ENCODE measurements at regions not wholly inside any gene's neighbourhood (a gene's known extent, or its start where the extent isn't known, plus 50 kb on each side); places are given as distances from the start of the nearest gene placed in this dataset.

GRCh38 chr17:77848257-77848656 lies 110.2 kb upstream of the TNRC6C start:
- DNase-seq (ENCODE audit: low spot score) (no peak), ATAC-seq (no peak)

- ATAC-seq (no peak), DNase-seq (ENCODE audit: low spot score) (no peak)
These were observed 109.3 kb upstream of the TNRC6C start for GRCh38 chr17:77849239-77849638.

DNA sequence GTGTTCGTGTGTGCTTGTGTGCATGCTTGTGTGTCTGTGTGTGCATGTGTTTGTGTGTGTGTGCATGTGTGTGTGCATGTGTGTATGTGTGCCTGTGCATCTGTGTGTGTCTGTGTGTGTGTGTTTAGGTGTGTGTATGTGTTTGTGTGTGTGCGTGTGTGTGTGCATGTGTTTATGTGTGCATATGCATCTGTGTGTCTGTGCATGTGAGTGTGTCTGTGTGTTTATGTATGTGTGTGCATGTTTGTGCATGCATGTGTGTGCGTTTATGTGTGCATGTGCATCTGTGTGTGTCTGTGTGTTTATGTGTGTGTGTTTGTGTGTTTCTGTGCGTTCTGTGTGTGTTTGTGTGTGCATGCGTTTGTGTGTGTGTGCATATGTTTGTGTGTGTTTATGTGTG lies 106.6 kb upstream of the TNRC6C start:
- ATAC-seq (no peak), DNase-seq (ENCODE audit: low spot score) (no peak)

- DNase-seq (ENCODE audit: low spot score) (no peak), ATAC-seq (no peak)
These were observed 105.8 kb upstream of the TNRC6C start for GRCh38 chr17:77852731-77853130.

- ATAC-seq (no peak), DNase-seq (ENCODE audit: low spot score) (no peak)
These were observed 105.1 kb upstream of the TNRC6C start for GRCh38 chr17:77853191-77853977.

- ATAC-seq (no peak), DNase-seq (ENCODE audit: low spot score) (no peak)
These were observed 104.3 kb upstream of the TNRC6C start for GRCh38 chr17:77854083-77854758.

DNA sequence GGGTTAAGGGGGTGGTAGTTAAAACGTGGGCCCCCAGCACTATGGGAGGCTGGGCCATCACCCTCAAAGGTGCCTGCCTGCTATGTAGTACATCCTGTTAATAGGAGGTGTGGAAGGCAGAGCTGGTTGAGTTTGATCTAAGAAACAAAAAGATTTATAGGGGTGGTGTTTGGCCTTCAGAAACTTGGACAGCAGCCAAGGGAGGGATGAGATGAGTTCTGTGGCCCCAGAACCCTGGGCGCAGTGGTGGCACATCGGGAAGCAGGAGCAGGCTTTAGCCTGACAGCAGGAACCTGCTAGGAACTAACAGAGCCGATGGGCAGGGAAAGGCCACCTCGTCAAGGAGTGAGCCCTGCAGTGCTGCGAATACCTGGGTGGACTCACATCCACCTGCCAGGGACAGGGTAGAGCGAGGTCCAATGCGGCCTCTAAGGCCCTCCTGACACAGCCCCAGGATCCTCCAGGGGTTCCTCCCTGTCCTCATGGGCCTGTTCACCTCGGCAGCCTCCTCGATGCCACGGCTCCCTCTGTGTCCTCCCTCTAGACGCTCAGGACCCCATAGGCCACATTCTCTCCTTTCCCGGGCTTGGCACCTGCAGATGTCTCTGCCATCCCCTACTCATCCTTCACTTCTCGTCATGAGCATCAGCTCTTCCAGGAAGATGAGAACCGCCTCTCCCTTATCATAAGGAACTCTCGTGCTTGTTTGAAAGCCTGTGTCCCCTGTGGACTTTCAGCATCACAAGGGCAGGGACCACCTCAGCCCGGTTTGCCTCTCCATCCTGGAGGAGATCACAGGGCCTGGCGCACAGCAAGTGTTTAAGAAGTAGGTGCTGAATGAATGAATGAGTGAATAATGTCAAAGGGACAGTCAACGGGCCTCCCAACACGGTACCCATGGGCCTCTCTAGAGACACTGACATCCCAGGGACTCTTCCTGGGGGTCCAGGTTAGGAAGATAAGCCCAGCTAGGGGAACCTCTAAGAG lies 103.5 kb upstream of the TNRC6C start:
- ATAC-seq (no peak), DNase-seq (ENCODE audit: low spot score) (no peak)

DNA sequence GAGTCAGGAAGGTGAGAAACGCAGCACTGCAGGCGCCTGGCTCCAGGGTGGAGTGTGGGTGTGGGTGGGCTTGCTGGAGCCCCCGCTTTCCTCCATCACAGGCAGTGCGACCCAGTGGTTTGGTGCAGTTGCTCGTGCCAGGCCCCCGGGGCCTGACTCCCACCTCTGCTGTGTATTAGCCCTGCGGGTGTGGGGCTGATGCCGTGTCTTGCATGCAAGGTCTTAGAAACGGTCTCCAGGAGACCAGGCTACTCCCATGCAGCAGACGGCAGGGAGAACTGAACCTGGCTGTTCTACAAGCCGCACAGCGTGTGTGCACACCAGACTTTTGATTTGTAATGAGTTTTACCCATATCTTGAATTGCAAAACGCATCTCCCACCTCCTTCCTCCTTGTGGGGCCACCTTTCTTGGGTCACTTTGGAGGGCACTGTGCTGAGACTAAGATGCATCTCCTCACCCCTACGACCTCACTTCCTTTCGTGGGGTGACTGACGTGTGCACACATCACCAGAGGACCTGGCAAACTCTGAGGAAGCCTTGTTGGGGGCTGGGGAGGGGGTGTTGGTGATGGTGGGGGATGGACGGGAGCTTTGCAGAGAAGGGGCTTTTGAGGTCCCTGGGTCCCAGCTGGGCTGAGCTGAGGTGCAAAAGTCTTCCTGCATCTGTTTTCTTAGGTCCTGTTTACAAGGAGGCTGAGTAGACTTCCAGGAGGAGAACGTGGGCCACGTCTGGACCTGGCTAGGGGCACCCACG lies 101.8 kb upstream of the TNRC6C start:
- DNase-seq (ENCODE audit: low spot score) (no peak), ATAC-seq (no peak)

GRCh38 chr17:77857306-77857555 lies 101.3 kb upstream of the TNRC6C start:
- no peak for ATAC-seq
- DNase-seq (ENCODE audit: low spot score), result no peak

DNA sequence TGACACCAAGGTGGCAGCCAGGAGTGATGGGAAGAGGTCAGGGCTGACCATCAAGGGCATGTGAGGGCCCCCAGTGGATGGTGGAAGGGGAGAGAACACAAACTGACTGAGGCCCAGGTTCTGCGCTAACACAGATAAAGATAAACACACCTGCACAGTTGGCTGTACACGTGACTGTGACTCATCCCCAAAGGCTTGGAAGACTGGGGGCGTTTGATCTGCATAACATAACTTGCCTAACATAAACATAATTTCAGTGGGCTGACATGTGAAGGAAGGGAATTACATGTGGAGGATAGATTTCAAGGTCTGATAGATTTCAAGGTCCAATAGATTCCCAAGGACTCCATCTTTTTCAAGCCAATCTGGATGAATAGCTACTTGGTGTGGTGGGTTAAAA lies 100.9 kb upstream of the TNRC6C start:
- DNase-seq (ENCODE audit: low spot score) (no peak), ATAC-seq (no peak)

DNA sequence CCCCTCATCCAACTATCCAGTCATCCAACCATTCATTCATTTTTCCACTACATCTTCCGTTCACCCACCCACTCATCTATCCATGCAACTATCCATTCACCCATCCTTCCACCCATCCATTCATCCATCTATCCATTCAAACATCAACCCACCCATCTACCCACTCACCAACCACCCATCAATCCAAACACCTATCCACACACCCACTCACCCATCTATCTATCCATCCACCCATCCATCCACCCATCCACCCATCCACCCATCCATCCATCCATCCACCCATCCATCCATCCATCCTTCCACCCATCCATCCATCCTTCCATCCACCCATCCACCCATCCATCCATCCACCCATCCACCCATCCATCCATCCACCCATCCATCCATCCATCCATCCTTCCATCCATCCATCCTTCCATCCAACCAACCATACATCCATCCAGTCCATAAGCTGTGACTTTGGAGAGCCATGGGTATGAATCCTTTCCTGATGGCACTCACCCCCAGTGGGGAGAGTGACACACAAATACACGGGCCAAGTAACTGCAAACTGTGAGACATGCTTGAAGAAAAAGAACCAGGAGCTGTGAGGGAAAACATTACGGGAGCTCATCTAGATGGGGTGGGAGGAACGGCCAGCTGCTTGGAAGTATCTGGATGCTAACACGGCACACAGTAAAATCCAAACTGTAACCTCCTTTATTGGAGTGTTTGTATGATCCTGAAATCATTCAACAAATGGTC lies 100.0 kb upstream of the TNRC6C start:
- DNase-seq (ENCODE audit: low spot score) (no peak), ATAC-seq (no peak)

GRCh38 chr17:77859035-77859810 lies 99.3 kb upstream of the TNRC6C start:
- DNase-seq (ENCODE audit: low spot score) (no peak), ATAC-seq (no peak)

DNA sequence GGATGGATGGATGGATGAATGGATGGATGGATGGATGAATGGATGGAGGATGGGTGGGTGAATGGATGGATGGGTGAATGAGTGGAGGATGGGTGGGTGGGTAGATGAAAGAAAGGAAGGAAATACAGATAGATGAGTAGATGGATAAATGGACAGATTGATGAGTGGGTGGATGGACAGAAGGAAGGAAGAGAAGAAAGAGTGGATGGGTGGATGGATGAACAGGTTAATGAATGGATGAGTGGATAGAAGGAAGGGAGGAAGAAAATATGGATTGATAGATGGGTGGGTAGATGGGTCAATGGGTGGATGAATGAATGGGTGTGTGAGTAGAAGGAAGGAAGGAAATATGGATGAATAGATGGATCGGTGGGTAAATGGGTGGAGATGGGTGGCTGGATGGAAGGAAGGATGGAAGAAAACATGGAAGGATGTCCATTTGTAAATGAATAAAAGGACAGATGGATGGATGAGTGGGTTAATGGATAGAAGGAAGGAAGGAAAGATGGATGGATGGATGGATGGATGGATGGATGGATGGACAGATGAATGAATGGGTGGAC lies 97.3 kb upstream of the TNRC6C start:
- no peak for ATAC-seq

DNA sequence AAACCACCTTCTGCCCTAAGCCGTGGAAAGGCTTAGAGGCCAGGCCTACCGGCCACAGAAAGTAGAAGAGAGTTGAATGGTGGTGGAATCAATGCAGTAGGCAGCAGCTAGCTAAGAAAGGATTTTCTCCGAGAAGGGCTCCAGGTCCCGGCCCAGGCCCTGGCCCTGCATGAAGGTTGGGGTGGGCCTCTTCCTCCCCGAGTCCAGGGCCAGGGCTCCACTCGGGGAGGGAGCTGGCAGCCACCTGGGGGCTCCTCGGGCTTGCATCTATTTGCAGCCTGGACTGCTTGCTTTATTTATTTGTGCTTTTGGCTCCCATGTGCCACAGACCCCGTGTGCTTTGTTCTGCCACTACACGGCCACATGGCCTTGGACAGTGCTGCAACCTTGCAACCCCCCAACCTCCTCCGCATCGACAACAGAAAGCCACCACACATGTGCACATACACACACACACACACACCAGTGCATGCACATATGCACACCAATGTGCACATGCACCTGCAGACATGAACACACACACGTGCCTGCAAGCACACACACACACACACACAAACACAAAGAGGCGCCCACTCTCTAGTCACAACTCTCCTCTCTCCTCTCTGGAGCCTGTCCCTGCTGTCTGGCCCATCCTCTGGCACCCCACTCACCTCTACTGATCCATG lies 96.4 kb upstream of the TNRC6C start:
- DNase-seq (ENCODE audit: low spot score) (no peak), ATAC-seq (no peak)

More for the DNA sequence above, 97.3 kb upstream of the TNRC6C start:
- no peak for DNase-seq (ENCODE audit: low spot score)

DNA sequence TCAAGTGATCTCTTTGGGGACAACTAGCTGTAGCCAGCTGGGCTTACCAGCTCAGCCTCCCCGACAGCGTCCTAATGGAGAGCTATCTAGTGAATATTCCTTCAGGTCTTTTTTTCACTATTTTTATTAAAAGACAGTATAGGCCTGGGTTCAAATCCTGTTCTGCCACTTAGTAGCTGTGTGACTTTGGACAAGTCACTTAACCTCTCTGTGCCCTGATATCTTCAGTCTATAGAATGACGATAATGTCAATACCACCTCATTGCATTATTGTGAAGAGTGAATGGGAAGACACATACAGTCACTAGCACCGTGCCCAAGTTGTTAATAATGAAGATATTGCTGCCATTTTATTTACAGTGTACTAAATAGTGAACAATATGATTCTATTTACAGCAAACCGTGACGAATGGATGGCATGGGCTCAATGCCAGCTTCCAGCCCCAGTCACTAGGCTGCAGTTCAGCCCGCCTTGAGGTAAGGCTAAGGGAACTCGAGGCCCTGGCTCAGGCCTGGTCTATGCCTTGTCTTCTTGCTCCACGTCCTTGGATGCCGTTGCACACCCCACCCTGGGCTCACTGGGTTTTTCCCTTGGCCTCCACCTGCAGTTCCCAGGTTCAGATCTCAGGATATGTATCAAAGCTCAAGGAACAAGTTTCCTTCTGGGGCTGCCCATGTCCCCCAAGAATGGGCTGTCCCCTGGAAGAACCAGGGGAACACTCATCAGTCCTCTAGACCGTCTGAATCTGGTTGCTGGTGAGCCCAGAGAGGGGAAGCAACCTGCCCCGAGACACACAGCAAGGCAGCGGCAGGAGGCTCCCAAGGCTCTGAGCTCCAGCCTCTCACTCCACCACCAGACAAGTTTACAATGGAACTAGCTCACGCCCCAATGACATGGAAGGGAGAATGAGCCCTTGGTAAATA lies 95.4 kb upstream of the TNRC6C start:
- ATAC-seq (no peak), DNase-seq (ENCODE audit: low spot score) (no peak)

DNA sequence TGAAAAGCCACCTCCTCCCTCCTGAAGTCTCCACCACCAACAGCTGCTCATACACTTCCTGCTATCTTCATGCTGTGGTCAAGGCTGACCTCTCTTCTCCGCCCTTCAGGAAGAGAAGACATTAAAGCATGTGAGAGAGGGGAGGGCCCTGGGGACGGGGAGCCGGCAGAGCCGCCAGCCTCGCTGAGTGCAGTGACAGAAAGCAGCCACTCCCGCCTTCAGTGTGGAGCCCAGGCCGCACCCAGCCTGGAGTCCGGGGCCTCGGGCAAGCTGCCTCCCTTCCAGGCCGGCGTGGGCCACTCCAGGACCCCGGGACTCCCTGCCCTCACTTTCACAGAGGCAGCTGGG lies 94.7 kb upstream of the TNRC6C start:
- peak; percentile 33 for ATAC-seq
- DNase-seq (ENCODE audit: low spot score), result no peak

GRCh38 chr17:77864234-77865111 lies 94.0 kb upstream of the TNRC6C start:
- no peak for ATAC-seq

More at GRCh38 chr17:77864234-77865111, 94.0 kb upstream of the TNRC6C start:
- no peak for DNase-seq (ENCODE audit: low spot score)
